DND-41 (cell line): ENCODE measurements at regions not wholly inside any gene's neighbourhood (a gene's known extent, or its start where the extent isn't known, plus 50 kb on each side); places are given as distances from the start of the nearest gene placed in this dataset.

Experiments
- EZH2 ChIP-seq: IDR thresholded peaks from 3 replicates; pipeline ENCODE4 v1.6.1; 2012; ENCODE audit warnings: borderline replicate concordance, low read depth, mild to moderate bottlenecking, moderate library complexity, low read length, inconsistent platforms; ENCODE audit not compliant: severe bottlenecking
- TF ChIP-seq, protein P1 (sequence below): IDR thresholded peaks from 2 replicates; pipeline ENCODE4 v1.5.1; 2012; ENCODE audit warnings: borderline replicate concordance, low read length, moderate library complexity, mild to moderate bottlenecking; ENCODE audit not compliant: poor library complexity, severe bottlenecking; ENCODE audit errors: extremely low read depth

GRCh38 chr13:40241125-40241798 is 425.2 kb downstream of the FOXO1 start:
- no peak for TF ChIP-seq EZH2
- TF ChIP-seq, protein P1, sequence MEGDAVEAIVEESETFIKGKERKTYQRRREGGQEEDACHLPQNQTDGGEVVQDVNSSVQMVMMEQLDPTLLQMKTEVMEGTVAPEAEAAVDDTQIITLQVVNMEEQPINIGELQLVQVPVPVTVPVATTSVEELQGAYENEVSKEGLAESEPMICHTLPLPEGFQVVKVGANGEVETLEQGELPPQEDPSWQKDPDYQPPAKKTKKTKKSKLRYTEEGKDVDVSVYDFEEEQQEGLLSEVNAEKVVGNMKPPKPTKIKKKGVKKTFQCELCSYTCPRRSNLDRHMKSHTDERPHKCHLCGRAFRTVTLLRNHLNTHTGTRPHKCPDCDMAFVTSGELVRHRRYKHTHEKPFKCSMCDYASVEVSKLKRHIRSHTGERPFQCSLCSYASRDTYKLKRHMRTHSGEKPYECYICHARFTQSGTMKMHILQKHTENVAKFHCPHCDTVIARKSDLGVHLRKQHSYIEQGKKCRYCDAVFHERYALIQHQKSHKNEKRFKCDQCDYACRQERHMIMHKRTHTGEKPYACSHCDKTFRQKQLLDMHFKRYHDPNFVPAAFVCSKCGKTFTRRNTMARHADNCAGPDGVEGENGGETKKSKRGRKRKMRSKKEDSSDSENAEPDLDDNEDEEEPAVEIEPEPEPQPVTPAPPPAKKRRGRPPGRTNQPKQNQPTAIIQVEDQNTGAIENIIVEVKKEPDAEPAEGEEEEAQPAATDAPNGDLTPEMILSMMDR, result no peak
